Activated CD4-positive, alpha-beta T cell treated with anti-CD3 and anti-CD28 coated beads for 36 hours (primary cell): ENCODE measurements at regions not wholly inside any gene's neighbourhood (a gene's known extent, or its start where the extent isn't known, plus 50 kb on each side); places are given as distances from the start of the nearest gene placed in this dataset.
"Not testable (repeated sequence)": the region's sequence is repeated elsewhere in the genome, so short reads cannot be mapped to it uniquely, and the experiment has no call there.

ENCODE experiments used
- ATAC-seq: fragments of 200-7000 bp; cut with Tn5 transposase; one replicate; pipeline ENCODE4 v1.10.0; 2021; ENCODE audit warnings: mild to moderate bottlenecking, moderate library complexity
- CTCF ChIA-PET: fragments of 350-600 bp; sonication (Branson Sonifier 250); formaldehyde crosslinking; loops from one replicate; lab custom pipeline; 2021; ENCODE audit warnings: antibody characterized with exemption; lab: Charles Lee
- POLR2A ChIA-PET: fragments of 350-600 bp; sonication (Branson Sonifier 250); formaldehyde crosslinking; loops from one replicate; lab custom pipeline; 2021; ENCODE audit warnings: antibody characterized with exemption, inconsistent platforms; lab: Charles Lee
- DNase-seq: peaks from one replicate; pipeline ENCODE4 v3.0.0-alpha.2; 2020
- H3K27ac Mint-ChIP-seq: one replicate; pipeline ENCODE4 v1.8.0; 2021; ENCODE audit warnings: mixed read lengths
- H3K27me3 Mint-ChIP-seq: one replicate; pipeline ENCODE4 v1.8.0; 2021; ENCODE audit warnings: mixed read lengths
- H3K36me3 Mint-ChIP-seq: one replicate; pipeline ENCODE4 v1.8.0; 2021; ENCODE audit warnings: low read depth, mixed read lengths
- H3K4me1 Mint-ChIP-seq: one replicate; pipeline ENCODE4 v1.8.0; 2021; ENCODE audit warnings: mixed read lengths
- H3K4me3 Mint-ChIP-seq: one replicate; pipeline ENCODE4 v1.8.0; 2021; ENCODE audit warnings: mild to moderate bottlenecking, moderate library complexity, mixed read lengths
- H3K9me3 Mint-ChIP-seq: one replicate; pipeline ENCODE4 v1.8.0; 2021; ENCODE audit warnings: low read depth, mixed read lengths
- intact Hi-C, 2 experiments: fragments of 100-400 bp; cut with DNase I in 1 of 2; cut with micrococcal nuclease in 1 of 2; formaldehyde crosslinking; loops; one replicate each; pipeline versions ENCODE4 v1.14.2 to v1.15.1; 2022 to 2024; cut with DNase I, micrococcal nuclease

DNA sequence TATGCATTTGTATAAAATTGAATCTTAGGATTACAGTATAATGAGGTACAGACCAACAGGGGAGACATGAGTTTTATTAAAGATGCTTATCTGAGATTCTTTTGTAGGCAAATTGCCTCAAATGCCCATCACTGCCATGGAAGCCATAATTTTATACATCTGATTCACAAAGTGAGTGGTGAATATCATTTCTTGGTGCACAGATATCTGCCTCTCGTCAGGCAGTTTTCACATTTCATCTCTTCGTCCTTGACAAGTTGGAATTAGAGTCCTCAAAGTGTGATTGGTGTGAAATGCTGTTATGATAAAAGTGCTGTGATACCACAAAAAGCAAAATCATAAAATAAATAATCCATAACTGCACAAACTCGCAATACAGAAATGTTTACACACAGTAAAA is 1602.8 kb upstream of the DDX18 start:
- POLR2A ChIA-PET = no interaction called here
- DNase-seq (no peak), ATAC-seq (no peak)
- Mint-ChIP-seq H3K27ac (no peak overlapping the region), H3K27me3 (no peaks in the 10 kb centered on the region), H3K36me3 (no peaks in the 10 kb centered on the region), H3K9me3 (peaks cover 1% of the 10 kb centered on the region), H3K4me3 (no peak overlapping the region), H3K4me1 (no peaks in the 10 kb centered on the region)
- CTCF ChIA-PET = no interaction called here
- intact Hi-C loops = no loop called here

DNA sequence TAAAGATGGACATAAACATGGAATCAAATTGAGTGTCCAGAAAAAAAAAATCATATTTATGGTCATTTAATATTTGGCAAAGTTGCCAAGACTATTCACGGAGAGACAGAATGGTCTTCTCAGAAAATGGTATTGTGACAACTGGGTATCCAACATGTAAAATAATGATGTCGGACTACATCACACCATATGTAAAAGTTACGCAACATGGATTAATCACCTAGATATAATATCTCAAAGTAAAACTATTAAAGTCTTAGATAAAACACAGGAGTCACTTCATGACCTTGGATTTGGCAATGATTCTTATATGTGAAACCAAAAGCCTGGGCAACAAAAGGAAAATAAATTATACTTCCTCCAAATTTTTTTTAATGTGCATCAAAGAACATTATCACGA is 1591.7 kb upstream of the DDX18 start:
- DNase-seq = no peak
- POLR2A ChIA-PET = no interaction called here
- intact Hi-C loops = no loop called here
- H3K4me1 Mint-ChIP-seq = no peaks in the 10 kb centered on the region
- H3K27me3 Mint-ChIP-seq = no peaks in the 10 kb centered on the region
- CTCF ChIA-PET = no interaction called here
- ATAC-seq = no peak
- H3K27ac Mint-ChIP-seq = no peak overlapping the region
- H3K36me3 Mint-ChIP-seq = no peaks in the 10 kb centered on the region
- no peak overlapping the region for H3K4me3 Mint-ChIP-seq
- peaks cover 13% of the 10 kb centered on the region for H3K9me3 Mint-ChIP-seq

DNA sequence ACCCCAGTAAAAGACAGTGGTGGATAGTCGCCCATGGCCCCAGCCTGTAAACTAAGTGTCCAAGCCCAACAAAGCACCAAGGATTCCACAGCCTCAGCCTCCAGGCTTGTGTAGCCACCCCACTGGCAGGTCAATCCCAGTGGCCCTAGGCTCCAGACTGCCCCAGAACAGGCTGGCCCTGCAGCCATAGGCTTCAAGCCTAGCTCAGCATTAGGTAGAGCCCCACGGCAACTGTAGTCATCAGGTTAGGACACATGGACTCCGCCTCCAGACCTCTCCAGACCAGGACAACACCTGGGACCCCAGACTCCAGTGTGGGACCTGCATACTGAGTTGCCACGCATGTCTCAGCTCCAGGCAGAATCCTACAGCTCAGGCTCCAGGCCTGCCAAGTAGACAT is 1590.6 kb upstream of the DDX18 start:
- no peaks in the 10 kb centered on the region for H3K36me3 Mint-ChIP-seq
- H3K27ac Mint-ChIP-seq = no peak overlapping the region
- H3K27me3 Mint-ChIP-seq = no peaks in the 10 kb centered on the region
- no peak overlapping the region for H3K4me3 Mint-ChIP-seq
- POLR2A ChIA-PET = no interaction called here
- ATAC-seq (no peak), DNase-seq (no peak)
- CTCF ChIA-PET = no interaction called here
- H3K9me3 Mint-ChIP-seq = peaks cover 13% of the 10 kb centered on the region
- intact Hi-C loops = no loop called here
- no peaks in the 10 kb centered on the region for H3K4me1 Mint-ChIP-seq

DNA sequence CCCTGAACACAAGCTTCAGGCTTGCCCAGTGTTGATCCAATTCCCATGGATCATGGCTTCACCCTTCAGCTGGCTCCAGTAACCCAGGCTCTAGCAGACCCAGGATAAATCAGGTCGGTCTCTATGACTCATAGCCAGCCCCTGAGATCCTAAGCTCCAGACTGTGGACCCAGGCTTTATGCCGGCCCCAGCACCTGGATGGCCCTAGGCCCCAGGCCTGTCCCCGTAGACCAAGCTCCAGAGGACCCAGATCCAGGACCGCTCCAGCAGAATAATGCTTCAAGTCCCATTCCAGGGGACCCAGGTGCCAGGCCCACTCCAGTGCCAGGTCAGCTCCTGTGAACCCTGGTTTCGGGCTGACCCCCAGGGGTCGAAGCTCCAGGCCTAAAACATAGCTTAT is 1589.9 kb upstream of the DDX18 start:
- ATAC-seq (no peak), DNase-seq (no peak)
- POLR2A ChIA-PET = no interaction called here
- Mint-ChIP-seq H3K27ac (no peak overlapping the region), H3K4me1 (no peaks in the 10 kb centered on the region), H3K36me3 (no peaks in the 10 kb centered on the region), H3K9me3 (peaks cover 13% of the 10 kb centered on the region), H3K27me3 (no peaks in the 10 kb centered on the region), H3K4me3 (no peak overlapping the region)
- intact Hi-C loops = no loop called here
- CTCF ChIA-PET = no interaction called here

DNA sequence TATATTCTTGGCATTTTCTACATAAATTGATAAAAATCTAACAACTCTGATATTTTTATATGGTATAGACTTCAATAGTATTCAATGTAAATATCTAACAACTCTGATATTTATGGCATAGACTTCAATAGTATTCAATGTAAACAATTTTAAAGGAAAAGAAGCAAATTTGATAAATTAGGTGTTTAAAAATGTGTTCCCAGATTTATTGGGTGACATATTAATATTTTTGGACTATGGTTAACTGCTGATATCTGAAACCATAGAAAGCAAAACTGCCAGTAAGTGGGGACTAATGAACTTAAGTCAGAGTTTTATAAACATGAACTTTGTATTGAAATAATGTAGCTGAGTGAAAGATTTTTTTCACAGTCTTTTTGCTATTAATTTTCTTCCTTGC is 1576.0 kb upstream of the DDX18 start:
- no peaks in the 10 kb centered on the region for H3K36me3 Mint-ChIP-seq
- no peaks in the 10 kb centered on the region for H3K4me1 Mint-ChIP-seq
- CTCF ChIA-PET = no interaction called here
- intact Hi-C loops = no loop called here
- H3K27ac Mint-ChIP-seq = no peak overlapping the region
- H3K4me3 Mint-ChIP-seq = no peak overlapping the region
- POLR2A ChIA-PET = no interaction called here
- peaks cover 14% of the 10 kb centered on the region for H3K9me3 Mint-ChIP-seq
- H3K27me3 Mint-ChIP-seq = no peaks in the 10 kb centered on the region
- no peak for ATAC-seq
- no peak for DNase-seq

DNA sequence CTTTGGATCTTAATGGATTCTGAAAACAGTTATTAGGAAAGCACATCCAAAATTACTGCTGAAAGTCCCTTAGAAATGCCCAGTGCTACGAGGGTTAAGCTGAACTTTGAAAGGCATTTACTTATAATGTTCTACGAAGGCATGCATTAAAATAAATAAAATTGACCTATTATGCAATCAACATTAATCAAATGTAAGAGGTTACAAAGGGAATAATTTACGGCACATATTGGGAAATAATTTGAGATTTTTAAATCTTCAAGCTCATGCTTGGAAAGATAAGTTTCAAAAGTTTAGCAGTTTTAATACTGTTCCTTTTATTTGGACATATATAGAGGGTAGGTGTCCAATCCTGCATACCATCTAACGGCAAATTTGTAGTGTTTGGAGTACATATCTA is 1564.1 kb upstream of the DDX18 start:
- DNase-seq (no peak), ATAC-seq (no peak)
- ChIA-PET POLR2A (no interaction called here), CTCF (no interaction called here)
- no peak overlapping the region for H3K4me3 Mint-ChIP-seq
- H3K4me1 Mint-ChIP-seq = no peaks in the 10 kb centered on the region
- H3K27ac Mint-ChIP-seq = no peak overlapping the region
- no peaks in the 10 kb centered on the region for H3K27me3 Mint-ChIP-seq
- peaks cover 7% of the 10 kb centered on the region for H3K9me3 Mint-ChIP-seq
- intact Hi-C loops = no loop called here
- no peaks in the 10 kb centered on the region for H3K36me3 Mint-ChIP-seq

DNA sequence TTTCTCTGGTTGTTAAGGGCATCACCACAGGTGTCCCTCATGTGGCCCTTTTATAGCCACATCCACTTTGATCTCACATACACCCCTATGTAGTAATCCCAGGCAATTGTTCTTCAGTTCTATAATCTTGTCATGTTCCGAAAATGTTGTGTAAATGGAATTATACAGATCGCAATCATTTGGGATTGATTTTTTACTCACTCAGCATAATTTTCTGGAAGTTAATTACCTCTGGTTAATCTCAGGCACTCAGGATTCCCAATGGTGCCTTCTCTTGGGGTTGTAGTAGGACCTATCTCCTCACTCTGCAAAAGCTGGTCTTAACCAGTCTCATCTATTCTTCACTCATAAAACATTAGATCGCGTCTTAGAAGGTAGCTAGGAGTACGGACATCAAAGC is 1549.6 kb upstream of the DDX18 start:
- H3K9me3 Mint-ChIP-seq = peaks cover 27% of the 10 kb centered on the region
- H3K4me3 Mint-ChIP-seq = no peak overlapping the region
- intact Hi-C loops = no loop called here
- no peaks in the 10 kb centered on the region for H3K36me3 Mint-ChIP-seq
- ATAC-seq = no peak
- CTCF ChIA-PET = no interaction called here
- POLR2A ChIA-PET = no interaction called here
- DNase-seq = no peak
- H3K27me3 Mint-ChIP-seq = no peaks in the 10 kb centered on the region
- no peaks in the 10 kb centered on the region for H3K4me1 Mint-ChIP-seq
- no peak overlapping the region for H3K27ac Mint-ChIP-seq

DNA sequence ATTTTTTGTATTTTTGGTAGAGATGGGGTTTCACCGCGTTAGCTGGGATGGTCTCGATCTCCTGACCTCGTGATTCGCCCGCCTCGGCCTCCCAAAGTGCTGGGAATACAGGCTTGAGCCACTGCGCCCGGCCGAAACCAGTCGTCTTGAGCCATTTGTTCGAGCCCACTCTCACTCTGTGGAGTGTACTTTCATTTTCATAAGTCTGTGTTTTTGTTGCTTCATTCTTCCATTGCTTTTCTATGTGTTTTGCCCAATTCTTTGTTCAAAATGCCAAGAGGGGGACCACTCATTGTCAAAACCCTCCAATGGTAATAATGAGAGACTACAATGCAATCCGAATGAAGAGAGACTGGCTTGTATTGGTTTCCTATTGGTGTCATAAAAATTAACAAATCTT is 1545.5 kb upstream of the DDX18 start:
- no peaks in the 10 kb centered on the region for H3K36me3 Mint-ChIP-seq
- no peaks in the 10 kb centered on the region for H3K4me1 Mint-ChIP-seq
- H3K27me3 Mint-ChIP-seq = no peaks in the 10 kb centered on the region
- ChIA-PET POLR2A (no interaction called here), CTCF (no interaction called here)
- no peak overlapping the region for H3K27ac Mint-ChIP-seq
- DNase-seq = no peak
- peaks cover 8% of the 10 kb centered on the region for H3K9me3 Mint-ChIP-seq
- intact Hi-C loops = no loop called here
- H3K4me3 Mint-ChIP-seq = no peak overlapping the region
- no peak for ATAC-seq

DNA sequence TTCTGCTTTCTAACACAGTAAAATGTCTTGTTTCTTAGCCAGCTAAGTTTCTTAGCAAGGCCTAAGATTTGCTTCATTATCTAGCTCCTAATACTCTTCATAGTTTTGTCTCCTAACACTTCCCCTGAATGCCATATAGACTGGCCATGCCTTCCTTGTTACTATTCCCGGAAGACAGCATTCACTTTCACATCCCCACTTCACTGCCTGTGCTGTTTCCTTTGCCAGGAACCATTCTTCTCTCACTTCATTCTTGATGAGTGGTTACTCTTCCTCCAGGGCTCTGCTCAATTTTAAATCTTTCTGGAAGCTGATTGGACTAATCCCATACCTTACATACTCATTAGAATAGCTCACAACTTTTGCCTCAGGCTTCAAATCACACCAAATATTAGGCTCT is 1510.2 kb upstream of the DDX18 start:
- Mint-ChIP-seq H3K9me3 (peaks cover 3% of the 10 kb centered on the region), H3K27ac (no peak overlapping the region), H3K4me1 (no peaks in the 10 kb centered on the region), H3K27me3 (no peaks in the 10 kb centered on the region), H3K4me3 (no peak overlapping the region), H3K36me3 (no peaks in the 10 kb centered on the region)
- ChIA-PET CTCF (interaction anchor here (0.6 kb wide), 1 partner anchor 242 kb away, joined by 4 read pairs; no protein-coding TSS in a partner anchor), POLR2A (no interaction called here)
- ATAC-seq (no peak), DNase-seq (no peak)
- intact Hi-C loops = no loop called here

DNA sequence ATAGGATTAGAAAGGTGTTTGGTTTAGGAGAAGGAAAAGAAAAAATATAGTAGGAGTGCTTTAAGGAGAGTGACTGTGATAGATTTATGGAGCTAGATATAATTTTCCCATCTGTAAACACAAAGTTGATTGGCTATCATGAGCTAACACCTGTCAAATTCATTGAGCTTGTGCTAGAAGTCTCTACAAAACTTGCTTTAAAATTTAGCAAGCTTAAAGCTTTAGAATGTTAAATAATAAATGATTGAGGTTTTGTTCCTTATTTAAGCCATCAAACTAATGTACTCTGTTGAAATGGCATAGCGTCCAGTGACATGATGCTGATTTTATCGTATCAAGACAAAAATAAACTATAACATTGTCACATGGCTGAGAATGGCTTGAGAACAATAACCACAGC is 1497.4 kb upstream of the DDX18 start:
- ATAC-seq (no peak), DNase-seq (no peak)
- no peaks in the 10 kb centered on the region for H3K27me3 Mint-ChIP-seq
- H3K4me1 Mint-ChIP-seq = no peaks in the 10 kb centered on the region
- ChIA-PET CTCF (no interaction called here), POLR2A (interaction anchor here (0.6 kb wide), 1 partner anchor 42 kb away, joined by 4 read pairs; no protein-coding TSS in a partner anchor)
- no peak overlapping the region for H3K27ac Mint-ChIP-seq
- no peaks in the 10 kb centered on the region for H3K36me3 Mint-ChIP-seq
- no peak overlapping the region for H3K4me3 Mint-ChIP-seq
- intact Hi-C loops = no loop called here
- H3K9me3 Mint-ChIP-seq = peaks cover 9% of the 10 kb centered on the region

DNA sequence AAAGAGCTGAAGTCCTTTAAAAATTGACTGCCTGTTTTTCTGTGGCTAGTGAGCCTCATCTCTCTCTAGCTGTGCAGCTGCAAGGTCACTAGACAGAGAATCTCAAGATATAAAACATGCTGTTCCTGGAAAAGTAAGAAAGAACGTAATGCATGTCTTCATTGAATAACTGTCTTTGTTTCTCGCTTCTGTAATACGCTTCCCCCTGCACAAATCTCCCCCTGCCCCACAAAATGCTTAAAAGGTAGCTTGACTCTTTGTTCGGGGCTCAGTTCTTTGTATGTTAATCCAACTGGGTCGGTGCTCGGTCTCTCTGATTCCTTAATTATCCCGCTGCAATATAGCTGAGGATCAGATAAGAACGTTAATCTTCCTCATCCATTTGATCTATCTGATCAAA is 1495.9 kb upstream of the DDX18 start:
- CTCF ChIA-PET, H3K27me3 Mint-ChIP-seq, H3K27ac Mint-ChIP-seq, ATAC-seq, H3K4me3 Mint-ChIP-seq, DNase-seq, H3K36me3 Mint-ChIP-seq, H3K9me3 Mint-ChIP-seq, intact Hi-C loops, H3K4me1 Mint-ChIP-seq, POLR2A ChIA-PET: not testable (repeated sequence)

DNA sequence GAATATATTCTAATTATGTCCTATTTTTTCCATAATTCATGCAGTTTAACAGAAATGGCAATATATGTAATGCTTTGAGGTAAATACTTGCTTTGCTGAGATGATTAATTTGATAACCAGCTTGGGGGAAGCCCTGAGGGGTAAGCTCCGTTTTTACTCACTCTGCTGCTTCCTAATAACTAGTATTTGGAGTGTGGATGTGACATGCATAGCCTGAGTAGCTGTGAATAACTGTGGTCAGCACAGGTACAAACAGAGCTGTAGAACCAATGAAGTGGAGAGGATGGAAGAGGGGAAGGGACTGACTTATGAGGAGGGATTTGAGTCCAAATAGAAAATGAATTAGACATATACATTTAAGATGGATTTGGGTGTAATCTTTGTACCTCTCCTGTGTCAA is 1495.5 kb upstream of the DDX18 start:
- CTCF ChIA-PET = no interaction called here
- Mint-ChIP-seq H3K36me3 (no peaks in the 10 kb centered on the region), H3K9me3 (peaks cover 9% of the 10 kb centered on the region), H3K4me1 (no peaks in the 10 kb centered on the region), H3K4me3 (no peak overlapping the region), H3K27me3 (no peaks in the 10 kb centered on the region), H3K27ac (no peak overlapping the region)
- intact Hi-C loops = no loop called here
- ATAC-seq (no peak), DNase-seq (no peak)
- POLR2A ChIA-PET = no interaction called here

DNA sequence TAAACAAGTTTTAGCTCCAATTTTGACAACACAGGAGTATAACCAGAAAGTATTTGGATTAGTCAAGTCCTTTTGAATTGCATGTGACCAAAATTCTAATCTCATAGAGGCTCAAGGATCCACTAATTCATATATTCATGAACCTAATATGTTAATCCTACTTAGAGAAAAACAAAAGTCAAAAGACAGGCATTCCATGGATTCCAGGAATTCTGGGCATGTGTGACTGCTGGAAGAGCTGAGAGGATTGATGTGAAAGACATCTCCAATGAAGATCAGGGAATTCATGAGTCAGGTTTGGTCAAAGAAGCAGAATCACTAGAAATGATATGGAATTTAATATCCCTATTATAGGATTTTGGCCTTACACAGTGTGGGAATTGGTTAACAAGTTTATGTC is 1494.6 kb upstream of the DDX18 start:
- ChIA-PET POLR2A (no interaction called here), CTCF (no interaction called here)
- intact Hi-C loops = no loop called here
- H3K27ac Mint-ChIP-seq = no peak overlapping the region
- no peaks in the 10 kb centered on the region for H3K27me3 Mint-ChIP-seq
- ATAC-seq = no peak
- no peaks in the 10 kb centered on the region for H3K4me1 Mint-ChIP-seq
- H3K4me3 Mint-ChIP-seq = no peak overlapping the region
- no peaks in the 10 kb centered on the region for H3K36me3 Mint-ChIP-seq
- H3K9me3 Mint-ChIP-seq = peaks cover 11% of the 10 kb centered on the region
- no peak for DNase-seq
